NCI-H2227 (cell line): ENCODE measurements at regions not wholly inside any gene's neighbourhood (a gene's known extent, or its start where the extent isn't known, plus 50 kb on each side); places are given as distances from the start of the nearest gene placed in this dataset.

Experiments
- DNase-seq: peaks from one replicate; lab custom pipeline; 2025; ENCODE audit not compliant: unreplicated experiment; lab: John Stamatoyannopoulos, UW

GRCh38 chr9:108473209-108474112 is 382.3 kb downstream of the ACTL7B start:
- DNase-seq, result no peak

- no peak for DNase-seq
Measured at GRCh38 chr9:108469654-108470053, 386.1 kb downstream of the ACTL7B start.

GRCh38 chr9:108468364-108468763 is 387.4 kb downstream of the ACTL7B start:
- DNase-seq, result no peak

GRCh38 chr9:108467653-108468324 is 388.0 kb downstream of the ACTL7B start:
- no peak for DNase-seq

- DNase-seq, result no peak
Measured at GRCh38 chr9:108467161-108467560, 388.6 kb downstream of the ACTL7B start.

GRCh38 chr9:108466304-108466703 is 389.5 kb downstream of the ACTL7B start:
- DNase-seq, result no peak

- no peak for DNase-seq
Measured at GRCh38 chr9:108463932-108464606, 391.7 kb downstream of the ACTL7B start.

- no peak for DNase-seq
Measured at GRCh38 chr9:108456903-108457302, 398.9 kb downstream of the ACTL7B start.

GRCh38 chr9:108445431-108446071 is 410.2 kb downstream of the ACTL7B start:
- no peak for DNase-seq

GRCh38 chr9:108444400-108445358 is 411.1 kb downstream of the ACTL7B start:
- no peak for DNase-seq

GRCh38 chr9:108443741-108444140 is 412.0 kb downstream of the ACTL7B start:
- DNase-seq, result no peak

- no peak for DNase-seq
Measured at GRCh38 chr9:108443019-108443633, 412.7 kb downstream of the ACTL7B start.

- no peak for DNase-seq
Measured at GRCh38 chr9:108442627-108443018, 413.2 kb downstream of the ACTL7B start.

- DNase-seq, result no peak
Measured at GRCh38 chr9:108441726-108442125, 414.1 kb downstream of the ACTL7B start.

- no peak for DNase-seq
Measured at GRCh38 chr9:108441251-108441650, 414.5 kb downstream of the ACTL7B start.

GRCh38 chr9:108439947-108440346 is 415.8 kb downstream of the ACTL7B start:
- DNase-seq, result no peak

- DNase-seq, result no peak
Measured at GRCh38 chr9:108437656-108438055, 418.1 kb downstream of the ACTL7B start.

GRCh38 chr9:108436448-108436847 is 419.3 kb downstream of the ACTL7B start:
- DNase-seq, result no peak

GRCh38 chr9:108434502-108434901 is 421.3 kb downstream of the ACTL7B start:
- no peak for DNase-seq

- no peak for DNase-seq
Measured at GRCh38 chr9:108434036-108434435, 421.8 kb downstream of the ACTL7B start.
